ENCODE measurements at regions not wholly inside any gene's neighbourhood (a gene's known extent, or its start where the extent isn't known, plus 50 kb on each side); places are given as distances from the start of the nearest gene placed in this dataset.

DNA sequence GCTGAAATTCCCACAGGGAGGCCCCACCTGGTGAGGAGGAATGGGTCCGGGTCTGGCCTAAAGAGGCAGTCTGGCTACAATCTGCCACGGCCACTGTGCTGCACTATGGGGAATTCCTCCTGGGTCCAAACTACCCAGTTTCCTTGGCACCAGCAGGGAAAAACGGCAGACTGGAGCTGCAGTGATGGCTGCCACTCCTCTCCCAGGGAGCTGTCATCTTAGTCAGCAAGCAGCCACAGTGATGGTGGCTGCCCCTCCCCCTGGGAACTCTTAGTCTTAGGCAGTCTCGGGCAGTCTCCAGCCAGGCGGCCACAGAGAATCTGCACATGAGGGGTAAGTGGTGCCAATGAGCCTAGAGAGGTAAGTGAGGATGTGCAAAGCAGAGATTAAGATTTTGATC lies 205.8 kb downstream of the TMEM38B start:
- Histone ChIP-seq H3K79me2 (ENCODE audit: insufficient read depth, low read length) (no peaks in the 10 kb centered on the region), H3K4me3 (ENCODE audit: low read length, poor library complexity, severe bottlenecking) (no peak overlapping the region)
- TF ChIP-seq, protein P1, sequence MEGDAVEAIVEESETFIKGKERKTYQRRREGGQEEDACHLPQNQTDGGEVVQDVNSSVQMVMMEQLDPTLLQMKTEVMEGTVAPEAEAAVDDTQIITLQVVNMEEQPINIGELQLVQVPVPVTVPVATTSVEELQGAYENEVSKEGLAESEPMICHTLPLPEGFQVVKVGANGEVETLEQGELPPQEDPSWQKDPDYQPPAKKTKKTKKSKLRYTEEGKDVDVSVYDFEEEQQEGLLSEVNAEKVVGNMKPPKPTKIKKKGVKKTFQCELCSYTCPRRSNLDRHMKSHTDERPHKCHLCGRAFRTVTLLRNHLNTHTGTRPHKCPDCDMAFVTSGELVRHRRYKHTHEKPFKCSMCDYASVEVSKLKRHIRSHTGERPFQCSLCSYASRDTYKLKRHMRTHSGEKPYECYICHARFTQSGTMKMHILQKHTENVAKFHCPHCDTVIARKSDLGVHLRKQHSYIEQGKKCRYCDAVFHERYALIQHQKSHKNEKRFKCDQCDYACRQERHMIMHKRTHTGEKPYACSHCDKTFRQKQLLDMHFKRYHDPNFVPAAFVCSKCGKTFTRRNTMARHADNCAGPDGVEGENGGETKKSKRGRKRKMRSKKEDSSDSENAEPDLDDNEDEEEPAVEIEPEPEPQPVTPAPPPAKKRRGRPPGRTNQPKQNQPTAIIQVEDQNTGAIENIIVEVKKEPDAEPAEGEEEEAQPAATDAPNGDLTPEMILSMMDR (conservative IDR thresholded peaks at IDR 0.05; ENCODE audit: low read length) = no peak
- no peak for TF ChIP-seq EZH2phosphoT487 (IDR thresholded peaks at IDR 0.05; ENCODE audit: borderline replicate concordance)

DNA sequence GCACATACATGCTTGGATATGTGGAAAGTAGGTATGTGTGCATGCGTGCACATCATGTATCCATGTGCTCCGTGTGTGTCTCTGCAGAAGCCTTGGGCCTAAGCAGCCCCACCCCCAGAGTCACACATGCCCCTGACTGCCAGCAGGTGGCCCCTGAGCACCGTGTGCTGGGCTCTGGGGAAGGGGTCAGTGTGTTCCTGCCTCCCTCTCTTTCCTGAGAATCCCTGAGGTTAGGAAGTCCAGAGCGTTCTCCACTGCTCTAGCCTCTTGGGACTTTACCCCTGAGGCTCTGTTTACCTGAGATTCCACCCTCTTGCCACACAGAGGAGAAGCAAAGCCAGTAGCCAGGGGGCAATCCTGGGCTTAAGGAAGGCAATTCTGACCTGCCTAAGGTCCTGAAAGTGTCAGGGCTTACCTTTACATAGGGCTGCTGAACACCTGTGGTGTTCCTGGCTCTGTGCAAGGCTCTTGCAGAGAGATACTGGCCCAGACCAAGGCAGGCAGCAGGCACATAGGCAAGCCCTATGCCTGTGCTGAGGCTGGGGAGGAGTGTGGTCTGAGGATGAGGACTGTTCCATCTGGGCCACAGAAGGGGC lies 207.3 kb downstream of the TMEM38B start:
- Histone ChIP-seq H3F3A (ENCODE audit: low read depth) (no peaks in the 10 kb centered on the region), H3K9me2 (replicated peaks; ENCODE audit: low read depth, low read length) (no peaks in the 10 kb centered on the region), H3K79me2 (ENCODE audit: insufficient read depth, low read length) (no peaks in the 10 kb centered on the region), H4K20me1 (ENCODE audit: insufficient read depth, low read length, poor library complexity, severe bottlenecking) (no peaks in the 10 kb centered on the region), H3K4me2 (ENCODE audit: low read depth, low read length, poor library complexity, severe bottlenecking) (no peak overlapping the region), H3K36me3 (ENCODE audit: insufficient read depth, low read length) (no peaks in the 10 kb centered on the region), H3K9ac (ENCODE audit: low read depth, low read length, poor library complexity, severe bottlenecking) (no peak overlapping the region), H3K27me3 (ENCODE audit: insufficient read depth, low read length, poor library complexity, severe bottlenecking) (no peaks in the 10 kb centered on the region), H3K4me3 (ENCODE audit: low read length, poor library complexity, severe bottlenecking) (no peak overlapping the region), H3K9me3 (ENCODE audit: insufficient read depth, low read depth, low read length) (no peaks in the 10 kb centered on the region; the same call in 1 of the 2 replicates), H3K4me1 (ENCODE audit: insufficient read depth, low read length, poor library complexity, severe bottlenecking) (peaks cover 8% of the 10 kb centered on the region), H2AFZ (ENCODE audit: low read length) (0 out of 2 replicates have a peak overlapping the region, but pooled peaks have one; percentile 6)
- TF ChIP-seq EZH2phosphoT487 (IDR thresholded peaks at IDR 0.05; ENCODE audit: borderline replicate concordance) = no peak
- TF ChIP-seq, protein P1 (conservative IDR thresholded peaks at IDR 0.05; ENCODE audit: low read length) = peak; percentile 99

More for the DNA sequence above, 205.8 kb downstream of the TMEM38B start:
- Histone ChIP-seq H3K4me1 (ENCODE audit: insufficient read depth, low read length, poor library complexity, severe bottlenecking) (peaks cover 8% of the 10 kb centered on the region), H3K9me3 (ENCODE audit: insufficient read depth, low read depth, low read length) (no peaks in the 10 kb centered on the region; the same call in 1 of the 2 replicates), H3K9ac (ENCODE audit: low read depth, low read length, poor library complexity, severe bottlenecking) (no peak overlapping the region), H3K4me2 (ENCODE audit: low read depth, low read length, poor library complexity, severe bottlenecking) (no peak overlapping the region), H3K36me3 (ENCODE audit: insufficient read depth, low read length) (no peaks in the 10 kb centered on the region), H4K20me1 (ENCODE audit: insufficient read depth, low read length, poor library complexity, severe bottlenecking) (no peaks in the 10 kb centered on the region), H3F3A (ENCODE audit: low read depth) (no peaks in the 10 kb centered on the region), H2AFZ (ENCODE audit: low read length) (no peak overlapping the region), H3K9me2 (replicated peaks; ENCODE audit: low read depth, low read length) (no peaks in the 10 kb centered on the region), H3K27me3 (ENCODE audit: insufficient read depth, low read length, poor library complexity, severe bottlenecking) (no peaks in the 10 kb centered on the region)

DNA sequence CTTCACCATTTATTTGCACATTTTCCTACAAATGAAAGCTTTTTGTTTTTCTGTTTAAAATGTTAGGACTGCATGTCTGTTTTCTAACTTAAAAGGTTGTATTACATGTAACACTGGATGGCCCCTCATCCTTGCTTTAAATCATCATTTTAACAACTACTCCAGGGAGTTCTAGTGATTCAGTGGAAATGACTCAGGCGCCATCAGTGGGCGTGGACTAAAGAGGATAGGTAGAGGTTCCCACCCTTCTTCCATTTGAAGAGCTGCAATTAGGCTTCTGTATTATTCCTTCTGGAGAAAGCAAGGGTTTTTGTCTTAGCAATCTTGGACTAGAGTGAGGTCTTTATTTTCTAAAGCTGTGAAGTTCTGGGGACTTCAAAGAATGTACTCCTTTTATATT lies 213.7 kb downstream of the TMEM38B start:
- Histone ChIP-seq H3K4me1 (ENCODE audit: insufficient read depth, low read length, poor library complexity, severe bottlenecking) (peaks cover 17% of the 10 kb centered on the region), H3K36me3 (ENCODE audit: insufficient read depth, low read length) (no peaks in the 10 kb centered on the region), H3K4me2 (ENCODE audit: low read depth, low read length, poor library complexity, severe bottlenecking) (no peak overlapping the region), H4K20me1 (ENCODE audit: insufficient read depth, low read length, poor library complexity, severe bottlenecking) (no peaks in the 10 kb centered on the region), H3K27me3 (ENCODE audit: insufficient read depth, low read length, poor library complexity, severe bottlenecking) (no peaks in the 10 kb centered on the region), H3K9me3 (ENCODE audit: insufficient read depth, low read depth, low read length) (no peaks in the 10 kb centered on the region), H3K9ac (ENCODE audit: low read depth, low read length, poor library complexity, severe bottlenecking) (no peak overlapping the region), H2AFZ (ENCODE audit: low read length) (no peak overlapping the region), H3K4me3 (ENCODE audit: low read length, poor library complexity, severe bottlenecking) (no peak overlapping the region), H3K79me2 (ENCODE audit: insufficient read depth, low read length) (no peaks in the 10 kb centered on the region), H3K9me2 (replicated peaks; ENCODE audit: low read depth, low read length) (no peaks in the 10 kb centered on the region), H3F3A (ENCODE audit: low read depth) (no peaks in the 10 kb centered on the region; the same call in 1 of the 2 replicates)
- TF ChIP-seq, protein P1 (conservative IDR thresholded peaks at IDR 0.05; ENCODE audit: low read length) = no peak
- TF ChIP-seq EZH2phosphoT487 (IDR thresholded peaks at IDR 0.05; ENCODE audit: borderline replicate concordance) = no peak

All from Loucy (cell line).